IgD-negative memory B cell (primary cell): ENCODE measurements at regions not wholly inside any gene's neighbourhood (a gene's known extent, or its start where the extent isn't known, plus 50 kb on each side); places are given as distances from the start of the nearest gene placed in this dataset.
A peak's percentile ranks its signal among the peaks of the same experiment; 100 is the strongest.

Experiments used
- H3K27ac Mint-ChIP-seq, 3 donors: one replicate each; pipeline ENCODE4 v1.8.0; 2020 to 2022; ENCODE audit warnings: mild to moderate bottlenecking in 3 of 3, mixed read lengths in 3 of 3, moderate library complexity in 1 of 3
- H3K27me3 Mint-ChIP-seq: one replicate; pipeline ENCODE4 v1.8.0; 2021; ENCODE audit warnings: mixed read lengths
- H3K36me3 Mint-ChIP-seq: one replicate; pipeline ENCODE4 v1.8.0; 2020; ENCODE audit warnings: mild to moderate bottlenecking, mixed read lengths
- H3K4me1 Mint-ChIP-seq, 3 donors: one replicate each; pipeline ENCODE4 v1.8.0; 2020 to 2022; ENCODE audit warnings: mixed read lengths in 3 of 3, mild to moderate bottlenecking in 1 of 3
- H3K4me3 Mint-ChIP-seq, 4 donors: one replicate each; pipeline ENCODE4 v1.8.0; 2020 to 2022; ENCODE audit warnings: mild to moderate bottlenecking in 4 of 4, mixed read lengths in 4 of 4, moderate library complexity in 3 of 4
- H3K9me3 Mint-ChIP-seq, 3 donors: one replicate each; pipeline ENCODE4 v1.8.0; 2020 to 2021; ENCODE audit warnings: mixed read lengths in 3 of 3, mild to moderate bottlenecking in 1 of 3

GRCh38 chr3:30198162-30198561, 408.2 kb upstream of the TGFBR2 start:
- H3K27me3 Mint-ChIP-seq, result no peaks in the 10 kb centered on the region
- no peak overlapping the region for H3K27ac Mint-ChIP-seq
- no peaks in the 10 kb centered on the region for H3K9me3 Mint-ChIP-seq
- H3K36me3 Mint-ChIP-seq, result no peaks in the 10 kb centered on the region
- H3K4me3 Mint-ChIP-seq, result no peak overlapping the region
- H3K4me1 Mint-ChIP-seq, result peaks cover 0 to 21% (median 9%) of the 10 kb centered on the region in 3 donors

DNA sequence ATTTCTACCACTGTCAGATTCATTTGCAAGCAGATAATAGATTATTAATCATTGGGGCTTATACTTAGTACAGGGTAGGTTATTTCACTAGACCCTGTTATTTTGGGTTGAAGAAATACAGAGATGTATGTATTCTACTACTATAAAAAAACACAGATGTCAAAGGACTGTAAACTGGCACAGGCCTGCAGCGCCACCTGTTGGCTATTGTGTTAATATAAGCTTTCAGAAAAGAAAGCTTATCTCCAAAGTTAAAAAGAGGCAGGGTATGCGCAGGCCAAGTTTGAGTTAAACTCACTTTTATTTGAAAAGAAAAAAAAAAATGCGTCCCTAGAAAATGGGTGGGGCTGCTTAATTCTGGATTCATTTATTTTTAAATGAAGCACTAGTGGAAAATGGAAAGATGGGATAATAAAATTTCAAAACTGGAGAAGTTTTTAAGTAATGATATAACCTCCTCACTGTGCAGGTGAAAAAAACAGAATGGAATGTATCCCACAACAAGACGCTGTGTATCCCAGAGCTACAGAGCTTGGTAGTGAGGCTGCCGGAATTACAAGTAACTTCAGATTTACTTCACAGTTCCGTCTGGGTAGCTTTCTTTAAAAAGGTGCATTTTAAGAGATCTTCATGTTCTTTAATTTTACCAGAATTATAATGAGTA, 407.2 kb upstream of the TGFBR2 start:
- Mint-ChIP-seq H3K36me3 (no peaks in the 10 kb centered on the region), H3K27ac (no peak overlapping the region), H3K9me3 (no peaks in the 10 kb centered on the region)

DNA sequence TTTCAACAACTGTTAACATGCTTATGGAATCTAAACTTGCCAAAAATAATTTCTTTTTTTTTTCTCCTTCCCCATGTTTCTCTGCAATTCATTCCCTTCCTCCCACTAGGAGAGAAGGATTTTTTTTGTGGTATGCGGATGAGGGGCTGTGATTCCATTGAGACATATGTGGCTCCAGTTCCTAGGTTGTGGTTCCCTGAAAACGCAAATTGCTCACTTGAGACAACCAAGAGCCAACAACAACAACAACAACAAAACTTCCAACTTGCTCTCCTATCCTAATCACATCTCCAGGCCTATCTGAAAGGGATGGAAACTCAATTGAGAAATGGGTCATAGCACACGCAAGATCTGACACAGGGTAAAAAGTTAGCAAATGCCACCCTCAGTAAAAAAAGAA, 406.5 kb upstream of the TGFBR2 start:
- H3K9me3 Mint-ChIP-seq, result no peaks in the 10 kb centered on the region
- no peak overlapping the region for H3K27ac Mint-ChIP-seq
- no peak overlapping the region for H3K4me3 Mint-ChIP-seq
- H3K27me3 Mint-ChIP-seq, result no peaks in the 10 kb centered on the region
- peaks cover 0 to 21% (median 7%) of the 10 kb centered on the region in 3 donors for H3K4me1 Mint-ChIP-seq
- no peaks in the 10 kb centered on the region for H3K36me3 Mint-ChIP-seq

More for the DNA sequence above, 407.2 kb upstream of the TGFBR2 start:
- Mint-ChIP-seq H3K4me1 (peaks cover 0 to 21% (median 7%) of the 10 kb centered on the region in 3 donors), H3K27me3 (no peaks in the 10 kb centered on the region), H3K4me3 (no peak overlapping the region)

GRCh38 chr3:30201715-30202114, 404.7 kb upstream of the TGFBR2 start:
- no peaks in the 10 kb centered on the region for H3K9me3 Mint-ChIP-seq
- H3K36me3 Mint-ChIP-seq, result no peaks in the 10 kb centered on the region
- H3K27ac Mint-ChIP-seq, result no peak overlapping the region

DNA sequence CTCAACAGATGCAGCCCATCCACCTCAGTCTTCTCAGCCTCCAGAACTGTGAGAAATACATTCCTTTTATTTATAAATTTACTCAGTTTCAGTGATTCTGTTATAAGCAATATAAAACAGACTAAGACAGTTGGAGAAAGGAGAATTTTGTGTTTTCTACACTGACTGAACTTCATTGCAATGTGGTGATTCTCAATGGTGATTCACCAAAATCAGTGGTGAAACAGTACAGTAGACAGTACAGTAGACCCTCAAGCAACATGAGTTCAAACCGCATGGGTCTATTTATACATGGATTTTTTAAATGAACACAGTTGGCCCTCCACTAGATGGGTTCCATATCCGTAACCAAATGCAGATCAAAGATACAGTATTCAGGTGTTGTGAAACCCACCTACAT, 403.1 kb upstream of the TGFBR2 start:
- H3K27ac Mint-ChIP-seq, result no peak overlapping the region
- H3K4me1 Mint-ChIP-seq, result peaks cover 7 to 11% (median 7%) of the 10 kb centered on the region in 3 donors
- H3K9me3 Mint-ChIP-seq, result no peaks in the 10 kb centered on the region
- H3K36me3 Mint-ChIP-seq, result no peaks in the 10 kb centered on the region
- no peaks in the 10 kb centered on the region for H3K27me3 Mint-ChIP-seq
- H3K4me3 Mint-ChIP-seq, result no peak overlapping the region

More at GRCh38 chr3:30201715-30202114, 404.7 kb upstream of the TGFBR2 start:
- H3K4me3 Mint-ChIP-seq, result no peak overlapping the region
- peaks cover 6 to 13% (median 9%) of the 10 kb centered on the region in 3 donors for H3K4me1 Mint-ChIP-seq
- H3K27me3 Mint-ChIP-seq, result no peaks in the 10 kb centered on the region

DNA sequence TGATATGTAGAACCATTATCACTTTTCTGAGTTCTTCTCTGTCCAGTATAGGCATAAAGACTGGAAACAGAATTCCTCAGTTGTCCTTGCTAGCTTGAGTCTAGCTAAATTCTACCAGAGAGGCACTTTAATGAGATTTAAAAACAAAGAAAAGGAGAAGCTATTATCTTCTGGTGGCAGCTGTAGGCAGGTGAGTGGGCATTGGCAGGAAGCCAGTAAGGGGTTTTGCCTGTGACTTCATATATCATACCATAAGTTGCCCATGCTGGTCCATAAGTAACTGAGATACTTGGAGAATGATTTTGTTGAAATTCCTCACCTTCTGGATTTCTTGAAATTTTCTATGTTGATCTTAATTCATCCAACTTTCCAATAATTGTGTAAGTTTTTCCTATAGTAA, 402.3 kb upstream of the TGFBR2 start:
- Mint-ChIP-seq H3K4me3 (no peak overlapping the region), H3K4me1 (peaks cover 7 to 8% (median 7%) of the 10 kb centered on the region in 3 donors), H3K9me3 (no peaks in the 10 kb centered on the region), H3K27ac (no peak overlapping the region), H3K27me3 (no peaks in the 10 kb centered on the region), H3K36me3 (no peaks in the 10 kb centered on the region)

DNA sequence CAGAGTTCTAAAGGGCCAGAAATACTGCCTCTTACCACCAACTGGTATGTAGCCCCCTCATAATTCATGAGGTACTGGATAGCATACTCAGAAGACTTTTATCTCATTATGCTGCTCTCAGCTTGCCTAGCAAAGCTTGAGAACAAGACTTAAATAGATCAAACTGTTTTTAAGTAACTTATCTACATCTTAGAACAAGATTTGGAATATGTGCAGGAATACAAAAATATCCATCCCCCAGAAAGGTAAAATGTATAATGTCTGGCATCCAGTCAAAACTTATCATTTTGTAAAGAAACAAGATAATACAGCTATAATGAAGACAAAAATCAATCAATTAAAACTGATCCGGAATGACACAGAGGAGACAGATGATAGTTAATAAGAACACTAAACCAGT, 400.4 kb upstream of the TGFBR2 start:
- H3K4me3 Mint-ChIP-seq, result no peak overlapping the region
- H3K36me3 Mint-ChIP-seq, result no peaks in the 10 kb centered on the region
- peaks cover 0 to 4% (median 0%) of the 10 kb centered on the region in 3 donors for H3K9me3 Mint-ChIP-seq
- H3K27me3 Mint-ChIP-seq, result no peaks in the 10 kb centered on the region
- H3K4me1 Mint-ChIP-seq, result peaks cover 7 to 10% (median 7%) of the 10 kb centered on the region in 3 donors
- no peak overlapping the region for H3K27ac Mint-ChIP-seq

DNA sequence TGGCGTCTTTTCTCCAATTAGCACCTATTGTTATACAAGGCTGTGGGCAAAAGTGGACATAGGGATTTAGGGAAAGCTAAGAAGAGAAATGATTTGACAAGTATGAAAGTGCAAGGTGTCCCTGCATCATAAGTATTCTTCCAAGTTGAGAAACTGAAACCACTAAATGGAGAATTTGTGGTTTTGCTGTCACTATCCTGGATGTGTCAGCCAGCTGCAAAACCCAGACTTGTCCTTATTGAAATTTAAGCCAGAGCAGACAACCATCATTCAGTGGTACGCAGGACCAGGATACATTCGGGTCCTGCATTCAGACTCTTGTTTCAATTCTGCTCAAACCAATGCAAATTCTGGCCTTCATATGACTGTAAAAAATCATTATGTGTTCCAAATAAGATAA, 384.8 kb upstream of the TGFBR2 start:
- H3K27me3 Mint-ChIP-seq, result peaks cover 2% of the 10 kb centered on the region
- no peak overlapping the region for H3K27ac Mint-ChIP-seq
- no peaks in the 10 kb centered on the region for H3K36me3 Mint-ChIP-seq
- peaks cover 0 to 2% (median 0%) of the 10 kb centered on the region in 3 donors for H3K9me3 Mint-ChIP-seq
- H3K4me1 Mint-ChIP-seq, result peaks cover 0 to 3% (median 1%) of the 10 kb centered on the region in 3 donors
- no peak overlapping the region for H3K4me3 Mint-ChIP-seq

DNA sequence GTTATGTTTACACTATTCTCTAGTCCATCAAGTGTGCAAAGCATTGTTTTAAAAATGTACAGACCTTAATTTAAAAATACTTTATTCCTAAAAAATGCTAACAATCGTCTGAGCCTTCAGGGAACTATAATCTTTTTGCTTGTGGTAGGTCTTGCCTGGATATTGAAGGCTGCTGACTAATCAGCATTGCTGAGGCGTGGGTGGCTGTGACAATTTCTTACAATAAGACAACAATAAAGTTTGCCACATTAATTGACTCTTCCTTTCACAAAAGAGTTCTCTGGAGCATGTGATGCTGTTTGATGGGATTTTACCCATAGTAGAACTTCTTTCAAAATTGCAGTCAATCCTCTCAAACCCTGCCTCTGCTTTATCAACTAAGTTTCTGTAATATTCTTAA, 384.0 kb upstream of the TGFBR2 start:
- Mint-ChIP-seq H3K4me1 (peaks cover 0 to 3% (median 1%) of the 10 kb centered on the region in 3 donors), H3K27me3 (peaks cover 2% of the 10 kb centered on the region), H3K27ac (no peak overlapping the region), H3K4me3 (no peak overlapping the region), H3K36me3 (no peaks in the 10 kb centered on the region), H3K9me3 (no peaks in the 10 kb centered on the region)

DNA sequence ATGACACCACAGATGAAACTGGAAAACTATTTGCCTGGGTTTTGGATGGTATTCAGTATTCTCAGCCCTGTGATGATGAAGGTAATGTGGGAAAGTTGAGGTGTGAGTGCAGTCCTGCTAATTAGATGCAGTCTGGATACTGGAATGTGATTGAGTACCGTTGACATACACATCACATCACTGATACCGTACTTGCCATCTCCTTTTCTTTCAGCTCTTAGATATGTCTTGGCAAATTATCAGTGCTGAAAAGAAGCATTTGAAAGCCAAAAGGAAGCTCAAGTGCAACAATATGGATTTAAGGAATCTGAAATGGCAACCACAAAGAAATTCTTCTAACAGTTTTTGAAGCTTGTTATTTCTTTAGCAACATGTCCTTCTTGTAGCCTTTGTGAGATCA, 381.4 kb upstream of the TGFBR2 start:
- H3K36me3 Mint-ChIP-seq, result no peaks in the 10 kb centered on the region
- H3K27ac Mint-ChIP-seq, result no peak overlapping the region
- no peaks in the 10 kb centered on the region for H3K9me3 Mint-ChIP-seq
- peaks cover 2% of the 10 kb centered on the region for H3K27me3 Mint-ChIP-seq
- H3K4me1 Mint-ChIP-seq, result peaks cover 0 to 3% (median 1%) of the 10 kb centered on the region in 3 donors
- no peak overlapping the region for H3K4me3 Mint-ChIP-seq

- H3K27me3 Mint-ChIP-seq, result peaks cover 2% of the 10 kb centered on the region
- no peaks in the 10 kb centered on the region for H3K9me3 Mint-ChIP-seq
- H3K27ac Mint-ChIP-seq, result no peak overlapping the region
- H3K4me1 Mint-ChIP-seq, result peaks cover 0 to under 1% (median 0%) of the 10 kb centered on the region in 3 donors
- no peaks in the 10 kb centered on the region for H3K36me3 Mint-ChIP-seq
- no peak overlapping the region for H3K4me3 Mint-ChIP-seq
Measured at GRCh38 chr3:30226601-30227151, 379.7 kb upstream of the TGFBR2 start.

DNA sequence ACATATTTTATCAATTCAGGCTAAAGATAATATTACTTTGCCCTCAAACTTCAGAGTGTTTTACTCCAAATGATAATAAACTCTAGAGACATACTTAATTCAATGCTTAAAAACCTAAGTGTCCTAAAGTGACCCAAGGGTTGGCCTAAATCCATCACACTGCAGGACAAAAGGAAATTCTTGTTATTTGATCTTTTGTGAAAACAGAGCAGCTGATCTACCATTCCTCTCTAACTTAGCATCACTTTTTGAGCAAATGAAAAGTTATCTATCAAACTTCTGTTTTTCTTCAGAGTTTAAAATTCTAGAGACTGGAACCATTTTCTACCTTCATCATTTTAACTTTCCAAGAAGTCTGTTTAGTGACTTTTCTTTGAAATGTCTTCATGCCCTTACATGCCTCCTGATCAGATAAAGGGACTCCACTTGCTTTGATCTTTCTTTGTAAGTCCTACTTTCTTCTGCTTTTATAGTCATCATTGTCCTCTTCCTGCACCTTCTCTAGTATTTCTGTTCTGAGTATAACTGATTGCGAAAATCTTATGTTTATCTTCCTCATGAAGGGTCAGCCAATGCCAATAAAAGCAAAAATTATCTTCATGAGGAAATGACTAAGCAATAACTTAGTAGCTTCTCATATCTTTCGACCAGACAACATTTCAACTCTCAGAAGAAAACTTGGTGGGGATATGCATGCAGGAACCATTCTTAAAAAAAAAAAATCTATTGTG, 378.7 kb upstream of the TGFBR2 start:
- Mint-ChIP-seq H3K36me3 (no peaks in the 10 kb centered on the region), H3K27me3 (peaks cover under 1% of the 10 kb centered on the region), H3K27ac (no peak overlapping the region), H3K9me3 (no peaks in the 10 kb centered on the region), H3K4me1 (peaks cover 0 to 3% (median 0%) of the 10 kb centered on the region in 3 donors), H3K4me3 (no peak overlapping the region)

DNA sequence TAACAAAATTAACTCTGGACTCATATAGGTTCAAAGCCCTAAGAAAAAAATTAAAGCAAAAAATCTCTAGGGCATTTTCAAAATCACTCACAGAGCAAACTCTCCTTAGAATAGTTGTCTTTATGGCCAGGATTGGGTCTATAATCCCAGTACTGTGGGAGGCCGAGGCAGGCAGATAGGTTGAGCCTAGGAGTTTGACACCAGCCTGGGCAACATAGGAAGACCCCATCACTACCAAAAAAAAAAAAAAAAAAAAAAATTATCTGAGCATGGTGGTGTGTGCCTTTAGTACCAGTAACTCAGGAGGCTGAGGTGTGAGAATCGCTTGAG, 378.1 kb upstream of the TGFBR2 start:
- no peak overlapping the region for H3K27ac Mint-ChIP-seq
- H3K4me3 Mint-ChIP-seq, result no peak overlapping the region
- H3K4me1 Mint-ChIP-seq, result peaks cover 0 to 3% (median 0%) of the 10 kb centered on the region in 3 donors
- H3K9me3 Mint-ChIP-seq, result no peaks in the 10 kb centered on the region
- no peaks in the 10 kb centered on the region for H3K27me3 Mint-ChIP-seq
- H3K36me3 Mint-ChIP-seq, result no peaks in the 10 kb centered on the region

DNA sequence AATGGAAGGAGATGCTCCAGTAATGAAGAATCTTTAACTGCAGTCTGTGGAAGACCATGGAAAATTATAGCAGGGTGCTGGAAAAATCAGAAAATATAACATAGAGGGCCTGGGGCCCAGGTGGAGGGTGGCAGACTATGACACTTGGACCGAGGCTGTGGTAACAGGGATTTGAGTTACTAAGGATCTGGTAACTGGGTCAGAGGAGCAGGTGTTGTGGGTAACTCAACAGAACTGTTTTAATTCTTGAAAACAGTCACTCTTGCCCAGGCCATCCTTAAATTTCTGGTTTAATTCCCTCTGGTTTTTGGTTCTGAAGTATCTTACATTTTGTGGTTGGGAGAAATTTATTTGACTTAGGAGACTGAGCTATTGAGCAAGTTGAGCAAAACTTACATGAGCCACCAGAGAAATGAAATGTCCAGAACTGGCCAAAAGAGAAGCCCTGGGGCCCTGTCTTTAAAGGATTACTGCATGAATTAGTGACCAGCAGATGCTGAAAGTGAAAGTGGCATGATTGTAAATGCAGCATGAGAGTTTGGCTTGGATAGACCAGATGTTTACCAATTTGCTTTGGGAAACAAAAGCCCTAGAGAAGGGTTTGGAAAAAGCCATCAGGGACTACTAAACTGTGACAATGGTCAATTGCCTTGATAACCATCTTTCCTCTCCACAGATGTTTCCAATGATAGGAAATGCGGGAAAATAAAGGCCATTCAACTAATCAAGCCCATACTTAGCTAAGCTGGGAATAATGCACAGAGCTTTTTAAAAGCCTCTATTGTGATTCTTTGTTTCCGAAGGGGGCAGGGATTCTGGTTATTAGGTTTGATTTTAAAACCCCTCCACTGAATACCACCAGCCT, 374.9 kb upstream of the TGFBR2 start:
- Mint-ChIP-seq H3K36me3 (no peaks in the 10 kb centered on the region), H3K4me3 (no peak overlapping the region), H3K27ac (peak overlapping the region in 1 of 3 donors; percentile 48), H3K9me3 (no peaks in the 10 kb centered on the region), H3K27me3 (no peaks in the 10 kb centered on the region), H3K4me1 (peaks cover 0 to 3% (median 0%) of the 10 kb centered on the region in 3 donors)

DNA sequence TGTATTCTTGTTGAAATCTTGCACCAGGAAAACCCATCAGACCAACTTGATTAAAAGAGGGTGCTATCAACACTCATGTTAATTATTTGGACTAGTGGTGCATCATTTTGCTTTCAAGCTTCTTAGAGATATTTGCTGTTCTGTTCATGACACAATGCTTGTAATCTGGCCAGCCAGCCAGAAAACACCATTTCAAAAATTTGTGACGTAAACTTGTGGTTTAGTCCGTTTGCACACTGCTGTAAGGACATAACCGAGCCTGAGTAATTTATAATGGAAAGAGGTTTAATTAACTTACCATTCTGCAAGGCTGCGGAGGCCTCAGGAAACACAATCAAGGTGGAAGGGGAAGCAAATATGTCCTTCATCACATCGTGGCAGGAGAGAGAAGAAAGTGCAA, 374.3 kb upstream of the TGFBR2 start:
- H3K36me3 Mint-ChIP-seq, result no peaks in the 10 kb centered on the region
- H3K9me3 Mint-ChIP-seq, result no peaks in the 10 kb centered on the region
- peaks cover 0 to 3% (median 0%) of the 10 kb centered on the region in 3 donors for H3K4me1 Mint-ChIP-seq
- no peaks in the 10 kb centered on the region for H3K27me3 Mint-ChIP-seq
- no peak overlapping the region for H3K4me3 Mint-ChIP-seq
- no peak overlapping the region for H3K27ac Mint-ChIP-seq
